Progenitor cell of endocrine pancreas (in vitro differentiated cells): ENCODE measurements at regions not wholly inside any gene's neighbourhood (a gene's known extent, or its start where the extent isn't known, plus 50 kb on each side); places are given as distances from the start of the nearest gene placed in this dataset.
"Not testable (repeated sequence)": the region's sequence is repeated elsewhere in the genome, so short reads cannot be mapped to it uniquely, and the experiment has no call there.

ENCODE experiments used
- DNase-seq: peaks from one replicate; pipeline ENCODE4 v3.0.0; 2021; ENCODE audit warnings: low spot score; ENCODE audit not compliant: unreplicated experiment
- H3K27ac Mint-ChIP-seq: 2 replicates; pipeline ENCODE4 v1.8.0; 2021; ENCODE audit warnings: mild to moderate bottlenecking, moderate library complexity, mixed read lengths
- H3K27me3 Mint-ChIP-seq: 2 replicates; pipeline ENCODE4 v1.8.0; 2021; ENCODE audit warnings: mixed read lengths
- H3K36me3 Mint-ChIP-seq: 2 replicates; pipeline ENCODE4 v1.8.0; 2022; ENCODE audit warnings: mixed read lengths; ENCODE audit not compliant: insufficient read depth
- H3K4me1 Mint-ChIP-seq: 2 replicates; pipeline ENCODE4 v1.8.0; 2021; ENCODE audit warnings: low read depth, mixed read lengths
- H3K4me3 Mint-ChIP-seq: 2 replicates; pipeline ENCODE4 v1.8.0; 2021; ENCODE audit warnings: low read depth, mild to moderate bottlenecking, moderate library complexity, mixed read lengths
- H3K9me3 Mint-ChIP-seq: 2 replicates; pipeline ENCODE4 v1.8.0; 2021; ENCODE audit warnings: low read depth, mixed read lengths
- CTCF ChIP-seq: fragments of 200-600 bp; sonication (generic); IDR thresholded peaks from one replicate; pipeline ENCODE4 v1.5.0; 2021; ENCODE audit warnings: antibody characterized with exemption, mild to moderate bottlenecking; ENCODE audit not compliant: unreplicated experiment

GRCh38 chr7:81233208-81233940 lies 314.5 kb upstream of the SEMA3C start:
- no peak for TF ChIP-seq CTCF
- Mint-ChIP-seq H3K36me3 (no peaks in the 10 kb centered on the region), H3K27me3 (no peaks in the 10 kb centered on the region), H3K4me1 (no peaks in the 10 kb centered on the region), H3K9me3 (no peaks in the 10 kb centered on the region), H3K27ac (no peak overlapping the region), H3K4me3 (no peak overlapping the region)
- DNase-seq = no peak

GRCh38 chr7:81232084-81232799 lies 313.4 kb upstream of the SEMA3C start:
- no peak for DNase-seq
- Mint-ChIP-seq H3K27ac (no peak overlapping the region), H3K9me3 (no peaks in the 10 kb centered on the region), H3K4me3 (no peak overlapping the region), H3K36me3 (no peaks in the 10 kb centered on the region), H3K27me3 (no peaks in the 10 kb centered on the region), H3K4me1 (no peaks in the 10 kb centered on the region)
- TF ChIP-seq CTCF = no peak

- DNase-seq = no peak
- Mint-ChIP-seq H3K36me3 (no peaks in the 10 kb centered on the region), H3K4me3 (no peak overlapping the region), H3K9me3 (no peaks in the 10 kb centered on the region), H3K4me1 (no peaks in the 10 kb centered on the region), H3K27me3 (no peaks in the 10 kb centered on the region), H3K27ac (no peak overlapping the region)
- no peak for TF ChIP-seq CTCF
Measured at GRCh38 chr7:81231301-81231838, 312.5 kb upstream of the SEMA3C start.

GRCh38 chr7:81226234-81226633 lies 307.4 kb upstream of the SEMA3C start:
- H3K9me3 Mint-ChIP-seq = peaks cover 21% of the 10 kb centered on the region
- H3K27me3 Mint-ChIP-seq = no peaks in the 10 kb centered on the region
- no peak for TF ChIP-seq CTCF
- no peak for DNase-seq
- no peaks in the 10 kb centered on the region for H3K4me1 Mint-ChIP-seq
- no peak overlapping the region for H3K27ac Mint-ChIP-seq
- H3K36me3 Mint-ChIP-seq = peaks cover 11% of the 10 kb centered on the region
- H3K4me3 Mint-ChIP-seq = no peak overlapping the region

- DNase-seq, H3K27me3 Mint-ChIP-seq, H3K27ac Mint-ChIP-seq, H3K4me3 Mint-ChIP-seq, H3K4me1 Mint-ChIP-seq: not testable (repeated sequence)
- Mint-ChIP-seq H3K9me3 (peaks cover 21% of the 10 kb centered on the region), H3K36me3 (peaks cover 11% of the 10 kb centered on the region)
Measured at GRCh38 chr7:81222692-81223091, 303.8 kb upstream of the SEMA3C start.
